ENCODE measurements at regions not wholly inside any gene's neighbourhood (a gene's known extent, or its start where the extent isn't known, plus 50 kb on each side); places are given as distances from the start of the nearest gene placed in this dataset.

- no peak for TF ChIP-seq CTCF (IDR thresholded peaks at IDR 0.05; ENCODE audit: control insufficient read depth, extremely low read depth, insufficient read depth)
- DNase-seq (ENCODE audit: low read depth) = no peak
These were observed 597.7 kb downstream of the OTOL1 start for GRCh38 chr3:162094301-162094700.

GRCh38 chr3:162096874-162097273 lies 600.3 kb downstream of the OTOL1 start:
- TF ChIP-seq CTCF (IDR thresholded peaks at IDR 0.05; ENCODE audit: control insufficient read depth, extremely low read depth, insufficient read depth) = no peak
- H3K4me3 ChIP-seq (ENCODE audit: low read depth, low read length) = no peak overlapping the region
- DNase-seq (ENCODE audit: low read depth) = no peak

More at GRCh38 chr3:162094301-162094700, 597.7 kb downstream of the OTOL1 start:
- no peak overlapping the region for H3K4me3 ChIP-seq (ENCODE audit: low read depth, low read length)

GRCh38 chr3:162103808-162104207 lies 607.2 kb downstream of the OTOL1 start:
- no peak for DNase-seq (ENCODE audit: low read depth)
- TF ChIP-seq CTCF (IDR thresholded peaks at IDR 0.05; ENCODE audit: control insufficient read depth, extremely low read depth, insufficient read depth) = no peak
- no peak overlapping the region for H3K4me3 ChIP-seq (ENCODE audit: low read depth, low read length)

GRCh38 chr3:162111861-162112260 lies 615.3 kb downstream of the OTOL1 start:
- no peak overlapping the region for H3K4me3 ChIP-seq (ENCODE audit: low read depth, low read length)
- no peak for TF ChIP-seq CTCF (IDR thresholded peaks at IDR 0.05; ENCODE audit: control insufficient read depth, extremely low read depth, insufficient read depth)
- DNase-seq (ENCODE audit: low read depth) = no peak

GRCh38 chr3:162112719-162113118 lies 616.1 kb downstream of the OTOL1 start:
- H3K4me3 ChIP-seq (ENCODE audit: low read depth, low read length) = no peak overlapping the region
- no peak for DNase-seq (ENCODE audit: low read depth)
- TF ChIP-seq CTCF (IDR thresholded peaks at IDR 0.05; ENCODE audit: control insufficient read depth, extremely low read depth, insufficient read depth) = no peak

- no peak for TF ChIP-seq CTCF (IDR thresholded peaks at IDR 0.05; ENCODE audit: control insufficient read depth, extremely low read depth, insufficient read depth)
- H3K4me3 ChIP-seq (ENCODE audit: low read depth, low read length) = no peak overlapping the region
- no peak for DNase-seq (ENCODE audit: low read depth)
These were observed 621.4 kb downstream of the OTOL1 start for GRCh38 chr3:162117961-162118360.

- no peak for TF ChIP-seq CTCF (IDR thresholded peaks at IDR 0.05; ENCODE audit: control insufficient read depth, extremely low read depth, insufficient read depth)
- H3K4me3 ChIP-seq (ENCODE audit: low read depth, low read length) = no peak overlapping the region
- no peak for DNase-seq (ENCODE audit: low read depth)
These were observed 623.0 kb downstream of the OTOL1 start for GRCh38 chr3:162119651-162120050.

Measured in LNCaP clone FGC (cell line).